Bone marrow (tissue), 2 donors: ENCODE measurements at regions not wholly inside any gene's neighbourhood (a gene's known extent, or its start where the extent isn't known, plus 50 kb on each side); places are given as distances from the start of the nearest gene placed in this dataset.

Experiments
- DNase-seq, 2 donors: peaks; one replicate each; lab custom pipeline; 2025; lab: John Stamatoyannopoulos, UW

DNA sequence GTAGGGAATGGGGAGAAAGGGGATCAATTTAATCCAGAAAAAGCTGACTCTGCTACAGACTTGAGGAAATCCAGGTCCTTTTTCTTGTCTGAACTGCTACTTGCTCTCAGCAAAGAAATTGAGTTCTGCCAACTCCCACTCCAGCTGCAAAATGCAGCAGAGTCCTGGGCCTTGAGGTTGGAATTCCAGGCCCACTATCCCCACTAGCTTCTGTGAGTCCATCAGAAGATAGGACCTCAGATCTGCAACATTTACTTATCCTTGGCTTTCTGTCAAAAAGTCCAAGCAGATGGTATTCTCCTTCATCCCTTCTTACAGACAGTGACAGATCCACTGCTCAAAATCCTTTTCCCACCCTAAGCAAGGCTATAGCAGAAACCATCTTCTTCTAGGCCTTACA, 219.2 kb downstream of the ARHGAP12 start:
- DNase-seq, result no peak

GRCh38 chr10:31709028-31709427, 219.6 kb downstream of the ARHGAP12 start:
- no peak for DNase-seq

DNA sequence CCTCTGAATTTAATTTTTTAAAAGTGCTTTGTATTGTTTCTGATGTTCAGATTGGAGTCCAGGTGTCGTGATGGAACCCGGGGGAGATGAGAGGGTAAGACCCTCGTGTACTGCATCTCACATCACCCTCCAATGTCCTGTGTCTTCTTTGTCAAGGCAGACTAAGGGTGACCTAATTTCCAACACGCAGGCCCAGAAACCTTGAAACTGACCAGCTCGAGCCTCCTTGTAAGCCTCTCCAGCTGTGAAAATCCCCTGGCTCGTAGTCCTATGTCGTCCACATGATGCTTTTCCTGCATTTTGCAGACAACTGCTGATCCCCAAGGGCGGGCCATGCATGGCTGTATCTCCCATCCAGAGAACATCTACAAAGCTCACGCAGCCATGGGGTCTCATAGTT, 220.2 kb downstream of the ARHGAP12 start:
- no peak for DNase-seq

- no peak for DNase-seq
Observed at GRCh38 chr10:31708046-31708445, 220.6 kb downstream of the ARHGAP12 start.

DNA sequence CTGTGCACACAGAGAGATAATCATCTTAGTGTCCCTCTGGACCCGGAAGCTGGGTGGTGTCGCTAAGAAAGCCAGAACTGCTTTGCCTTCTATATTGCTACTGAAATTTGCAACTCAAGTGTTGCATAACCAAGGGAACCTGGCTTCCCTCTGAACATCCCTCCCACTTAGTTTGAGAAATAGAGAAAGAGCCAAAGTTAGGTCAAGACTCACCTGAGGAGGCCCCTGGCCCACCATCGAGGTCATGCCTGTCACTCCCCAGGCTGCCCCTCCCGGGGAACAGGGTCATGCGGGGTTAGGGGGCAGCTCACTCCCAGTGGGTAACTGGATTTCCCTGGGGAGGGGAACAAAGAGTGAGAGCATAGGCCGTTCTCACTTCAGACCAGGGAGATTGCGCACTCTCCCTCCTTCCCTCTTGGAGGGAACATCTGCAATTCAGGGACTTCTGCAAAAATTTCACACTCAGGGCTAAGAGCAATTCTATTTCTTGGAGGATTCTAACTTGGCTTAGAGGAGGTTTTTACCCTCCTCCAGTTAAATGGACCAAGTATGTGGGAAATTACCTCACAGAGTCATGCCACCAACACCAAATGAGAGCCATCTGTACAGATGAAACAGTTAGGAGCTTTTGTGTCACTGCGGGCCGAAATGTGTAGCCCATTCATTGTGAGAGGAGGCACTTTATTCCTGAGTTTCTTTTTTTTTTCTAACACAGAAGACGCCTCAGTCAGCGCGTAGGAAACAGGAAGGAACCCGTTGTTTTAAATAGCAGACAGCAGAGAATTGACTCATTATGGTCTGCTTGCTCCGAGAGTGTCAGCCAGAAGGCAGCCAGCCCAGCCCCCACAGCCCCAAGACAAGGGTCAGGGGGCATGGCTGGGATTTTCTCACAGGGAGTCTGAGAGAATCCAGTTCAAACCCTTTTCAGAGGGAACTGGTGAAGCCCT, 221.3 kb downstream of the ARHGAP12 start:
- peak; percentile 32 to 87 for DNase-seq

DNA sequence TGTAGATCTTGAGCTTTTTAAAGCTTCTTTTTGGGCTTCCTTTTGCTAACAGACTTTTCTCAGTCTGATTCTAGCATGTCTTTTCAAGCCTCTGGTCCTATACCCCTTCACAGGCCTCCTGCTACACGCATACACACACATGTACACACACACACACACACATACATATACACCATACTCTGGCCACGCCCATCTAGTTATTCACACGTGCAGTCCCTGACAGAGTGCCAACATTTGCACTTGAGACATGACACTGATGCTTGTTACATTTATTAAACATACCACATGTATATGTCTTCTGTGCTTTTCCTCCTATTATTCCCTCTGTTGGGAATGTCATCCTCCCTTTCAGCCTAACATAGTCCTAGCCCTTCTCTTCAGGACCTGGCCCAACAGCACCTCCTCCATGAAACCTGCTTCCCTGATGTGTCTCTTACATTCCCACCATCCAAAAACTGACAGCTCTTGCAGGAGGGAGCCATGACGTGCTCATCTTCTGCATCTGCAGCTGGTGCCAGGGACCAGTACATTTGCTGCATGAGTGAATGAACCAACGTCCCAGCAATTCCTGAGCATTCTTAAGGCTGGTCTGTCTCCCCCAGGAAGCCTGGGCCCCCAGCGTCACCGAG, 222.1 kb downstream of the ARHGAP12 start:
- no peak for DNase-seq

- DNase-seq, result no peak
Observed at GRCh38 chr10:31705136-31705535, 223.5 kb downstream of the ARHGAP12 start.

- DNase-seq, result no peak
Observed at GRCh38 chr10:31704195-31704594, 224.4 kb downstream of the ARHGAP12 start.

GRCh38 chr10:31702954-31703353, 225.7 kb downstream of the ARHGAP12 start:
- no peak for DNase-seq

- no peak for DNase-seq
Observed at GRCh38 chr10:31702005-31702404, 226.6 kb downstream of the ARHGAP12 start.

GRCh38 chr10:31701546-31701945, 227.1 kb downstream of the ARHGAP12 start:
- DNase-seq, result no peak

DNA sequence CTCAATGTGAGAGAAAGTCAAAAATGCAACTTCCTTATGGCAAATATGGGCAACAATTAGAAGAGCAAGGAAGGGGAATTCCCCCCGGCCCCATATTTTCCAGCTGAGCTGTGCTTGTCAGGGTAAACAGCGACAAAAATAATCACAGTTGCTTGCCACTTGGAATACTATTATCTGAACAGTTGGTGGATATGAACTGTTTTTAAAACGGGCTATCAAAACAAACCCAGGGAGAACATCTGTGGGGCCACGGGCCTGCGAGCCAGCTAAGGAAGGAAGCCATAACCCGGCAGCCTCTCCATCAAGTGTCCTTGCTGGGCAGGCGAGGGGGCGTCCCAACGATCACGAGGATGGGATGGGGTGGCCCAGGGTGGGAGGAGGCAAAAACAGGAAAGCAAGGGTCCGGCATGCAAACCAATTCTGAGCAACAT, 228.4 kb downstream of the ARHGAP12 start:
- no peak for DNase-seq

DNA sequence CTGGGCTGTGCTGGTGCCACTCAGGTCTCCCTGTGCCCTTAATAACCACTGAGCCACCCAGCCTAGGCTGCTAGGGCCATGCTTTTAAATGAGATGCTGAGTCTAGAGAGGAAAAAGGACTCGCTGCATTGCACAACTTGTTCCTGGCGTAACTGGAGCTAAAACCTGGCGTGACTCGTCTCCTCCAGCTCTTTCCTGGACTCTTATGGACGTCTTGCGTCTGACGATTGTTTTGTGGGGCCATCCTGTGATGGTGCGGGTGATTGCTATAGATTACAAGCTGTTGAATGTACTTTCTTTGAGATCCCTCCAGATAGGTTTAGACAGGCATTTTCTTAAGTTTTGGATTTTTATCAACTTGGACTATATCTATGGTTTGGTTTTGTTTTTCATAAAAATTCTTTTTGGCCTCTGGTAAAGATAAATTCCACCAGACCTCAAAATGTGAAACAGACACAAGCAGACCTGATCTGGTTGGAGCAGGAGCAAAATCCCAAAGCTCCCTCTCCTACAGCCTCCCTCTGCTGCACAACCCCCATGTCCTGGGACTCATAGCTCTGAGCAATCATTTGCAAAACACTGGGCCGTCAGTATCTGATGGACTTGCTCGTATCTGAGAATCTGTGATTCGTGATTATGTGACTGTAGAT, 230.3 kb downstream of the ARHGAP12 start:
- no peak for DNase-seq

DNA sequence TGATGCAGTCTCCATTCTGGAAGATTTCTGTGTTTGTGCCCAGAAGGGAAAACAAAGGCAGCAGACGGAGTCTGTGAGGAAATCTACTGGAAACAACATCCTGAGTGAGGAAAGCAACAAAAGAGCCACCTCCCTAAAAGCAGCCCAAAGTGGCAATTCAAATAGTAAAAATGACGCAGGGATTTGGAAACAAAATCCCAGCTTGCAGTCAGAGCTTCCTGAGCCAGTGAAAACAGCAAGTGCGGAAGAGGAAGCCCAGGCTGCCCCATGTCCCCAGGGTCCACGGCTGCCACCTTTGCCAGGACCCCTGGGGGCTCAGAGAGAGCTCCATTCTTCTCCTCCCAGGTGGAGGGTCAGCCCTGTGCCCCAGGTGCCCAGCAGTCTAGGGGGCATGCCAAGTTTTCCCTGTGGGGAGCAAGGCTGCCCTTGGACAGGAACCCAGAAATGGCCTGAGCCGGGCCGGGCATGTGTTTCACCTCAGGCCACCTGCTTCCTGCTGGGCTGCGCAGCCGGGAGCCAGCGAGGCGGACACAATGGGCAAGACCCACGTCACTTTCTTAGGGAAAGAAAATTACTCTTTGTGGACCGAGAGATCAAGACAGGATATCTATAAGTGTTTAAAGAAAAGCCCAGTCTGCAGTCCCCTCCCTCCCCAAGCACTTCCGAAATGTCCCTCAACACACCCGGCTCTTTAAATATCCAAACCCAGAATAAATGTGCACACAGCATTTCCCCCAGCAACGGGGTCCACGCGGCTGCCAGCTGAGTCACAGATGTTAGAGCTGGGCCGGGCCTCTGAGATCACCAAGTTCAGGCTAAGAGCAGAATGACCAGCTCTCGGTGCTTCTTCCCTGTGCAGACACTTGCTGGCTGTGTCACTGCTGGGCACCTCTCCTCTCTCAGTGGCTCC, 231.1 kb downstream of the ARHGAP12 start:
- no peak for DNase-seq

DNA sequence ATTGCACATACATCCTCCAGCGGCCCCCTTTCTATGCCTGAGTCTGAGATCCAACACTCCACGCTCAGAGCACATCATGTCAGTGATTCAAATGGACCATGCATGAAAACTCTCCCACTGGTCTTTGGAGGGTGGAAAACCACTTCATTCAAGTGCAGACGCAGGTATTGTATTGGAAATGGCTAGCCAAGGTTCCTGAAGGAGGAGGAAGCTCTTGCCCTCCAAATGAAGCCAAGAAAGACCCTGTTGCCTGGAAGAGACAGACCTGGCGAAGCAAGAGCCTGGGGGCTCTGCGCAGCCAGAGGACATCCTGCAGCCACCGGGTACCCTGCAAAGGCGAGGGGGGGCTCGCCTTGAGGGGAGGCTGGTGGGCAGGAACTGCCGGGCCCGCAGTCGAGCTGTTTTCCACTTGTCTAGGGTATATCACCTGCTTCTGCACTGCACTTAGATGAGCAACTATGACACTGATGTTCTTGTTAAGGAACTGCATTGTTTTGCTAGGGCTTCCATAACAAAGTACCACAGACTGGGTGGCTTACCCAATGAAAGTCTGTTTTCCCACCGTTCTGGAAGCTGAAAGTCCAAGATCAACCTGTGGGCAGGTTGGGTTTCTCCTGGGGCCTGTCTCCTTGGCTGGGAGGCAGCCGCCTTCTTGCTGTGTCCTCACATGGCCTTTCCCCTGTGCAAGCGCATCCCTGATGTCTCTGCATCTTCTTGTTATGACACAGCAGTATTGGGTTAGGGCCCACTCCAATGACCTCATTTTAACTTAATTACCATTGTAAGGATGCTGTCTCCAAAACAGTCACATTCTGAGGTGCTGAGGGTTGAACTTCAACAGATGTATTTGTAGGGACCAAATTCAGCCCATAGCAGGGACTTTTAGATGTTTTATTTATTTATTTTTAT, 233.4 kb downstream of the ARHGAP12 start:
- DNase-seq, result no peak

GRCh38 chr10:31694126-31694685, 234.4 kb downstream of the ARHGAP12 start:
- DNase-seq, result no peak

GRCh38 chr10:31693491-31693890, 235.1 kb downstream of the ARHGAP12 start:
- DNase-seq, result no peak

GRCh38 chr10:31689233-31689632, 239.4 kb downstream of the ARHGAP12 start:
- DNase-seq, result no peak

- no peak for DNase-seq
Observed at GRCh38 chr10:31687663-31688482, 240.8 kb downstream of the ARHGAP12 start.
